Nephron progenitor cell (in vitro differentiated cells): ENCODE measurements at regions not wholly inside any gene's neighbourhood (a gene's known extent, or its start where the extent isn't known, plus 50 kb on each side); places are given as distances from the start of the nearest gene placed in this dataset.

Experiments used
- DNase-seq: peaks from one replicate; pipeline ENCODE4 v3.0.0; 2021
- H3K27ac Mint-ChIP-seq: 2 replicates; pipeline ENCODE4 v1.8.0; 2021; ENCODE audit warnings: mild to moderate bottlenecking, moderate library complexity, mixed read lengths
- H3K27me3 Mint-ChIP-seq: 2 replicates; pipeline ENCODE4 v1.8.0; 2021; ENCODE audit warnings: mild to moderate bottlenecking, low read depth, mixed read lengths; ENCODE audit not compliant: poor library complexity
- H3K36me3 Mint-ChIP-seq: 2 replicates; pipeline ENCODE4 v1.8.0; 2021; ENCODE audit warnings: low read depth, mixed read lengths
- H3K4me1 Mint-ChIP-seq: 2 replicates; pipeline ENCODE4 v1.8.0; 2021; ENCODE audit warnings: mixed read lengths
- H3K4me3 Mint-ChIP-seq: 2 replicates; pipeline ENCODE4 v1.8.0; 2021; ENCODE audit warnings: mild to moderate bottlenecking, moderate library complexity, mixed read lengths
- H3K9me3 Mint-ChIP-seq: 2 replicates; pipeline ENCODE4 v1.8.0; 2021; ENCODE audit warnings: mild to moderate bottlenecking, moderate library complexity, mixed read lengths
- CTCF ChIP-seq: fragments of 200-600 bp; sonication (generic); IDR thresholded peaks from 2 replicates; pipeline ENCODE4 v1.5.0; 2021; ENCODE audit warnings: antibody characterized with exemption

- no peaks in the 10 kb centered on the region for H3K36me3 Mint-ChIP-seq
- H3K4me3 Mint-ChIP-seq = no peak overlapping the region
- H3K9me3 Mint-ChIP-seq = peaks cover 17% of the 10 kb centered on the region
- H3K27me3 Mint-ChIP-seq = peaks cover 63% of the 10 kb centered on the region
- no peak for TF ChIP-seq CTCF
- no peak for DNase-seq
- no peak overlapping the region for H3K27ac Mint-ChIP-seq
- peaks cover 16% of the 10 kb centered on the region for H3K4me1 Mint-ChIP-seq
Observed at GRCh38 chr7:131909151-131909768, 352.8 kb upstream of the PODXL start.

GRCh38 chr7:131908714-131909113 is 352.3 kb upstream of the PODXL start:
- Mint-ChIP-seq H3K4me1 (peaks cover 16% of the 10 kb centered on the region), H3K9me3 (peaks cover 17% of the 10 kb centered on the region), H3K27ac (no peak overlapping the region), H3K27me3 (peaks cover 63% of the 10 kb centered on the region), H3K36me3 (no peaks in the 10 kb centered on the region), H3K4me3 (no peak overlapping the region)
- TF ChIP-seq CTCF = no peak
- no peak for DNase-seq

- no peak for TF ChIP-seq CTCF
- H3K27ac Mint-ChIP-seq = no peak overlapping the region
- H3K9me3 Mint-ChIP-seq = peaks cover 22% of the 10 kb centered on the region
- peaks cover 48% of the 10 kb centered on the region for H3K27me3 Mint-ChIP-seq
- peaks cover 16% of the 10 kb centered on the region for H3K4me1 Mint-ChIP-seq
- no peaks in the 10 kb centered on the region for H3K36me3 Mint-ChIP-seq
- no peak overlapping the region for H3K4me3 Mint-ChIP-seq
- no peak for DNase-seq
Observed at GRCh38 chr7:131905471-131905973, 349.1 kb upstream of the PODXL start.

GRCh38 chr7:131904760-131905327 is 348.4 kb upstream of the PODXL start:
- H3K27ac Mint-ChIP-seq = no peak overlapping the region
- H3K27me3 Mint-ChIP-seq = peaks cover 47% of the 10 kb centered on the region
- TF ChIP-seq CTCF = no peak
- no peak overlapping the region for H3K4me3 Mint-ChIP-seq
- DNase-seq = no peak
- peaks cover 16% of the 10 kb centered on the region for H3K4me1 Mint-ChIP-seq
- no peaks in the 10 kb centered on the region for H3K36me3 Mint-ChIP-seq
- H3K9me3 Mint-ChIP-seq = peaks cover 15% of the 10 kb centered on the region

- H3K4me3 Mint-ChIP-seq = no peak overlapping the region
- H3K27ac Mint-ChIP-seq = no peak overlapping the region
- peaks cover 11% of the 10 kb centered on the region for H3K9me3 Mint-ChIP-seq
- TF ChIP-seq CTCF = no peak
- H3K27me3 Mint-ChIP-seq = peaks cover 44% of the 10 kb centered on the region
- H3K4me1 Mint-ChIP-seq = peaks cover 20% of the 10 kb centered on the region
- H3K36me3 Mint-ChIP-seq = no peaks in the 10 kb centered on the region
- DNase-seq = no peak
Observed at GRCh38 chr7:131903315-131903714, 346.9 kb upstream of the PODXL start.

GRCh38 chr7:131900785-131901287 is 344.4 kb upstream of the PODXL start:
- Mint-ChIP-seq H3K4me3 (no peak overlapping the region), H3K27ac (no peak overlapping the region), H3K4me1 (peaks cover 44% of the 10 kb centered on the region), H3K9me3 (peaks cover 11% of the 10 kb centered on the region), H3K36me3 (no peaks in the 10 kb centered on the region), H3K27me3 (peaks cover 26% of the 10 kb centered on the region)
- DNase-seq = no peak
- no peak for TF ChIP-seq CTCF
